Cortex of kidney (tissue), 1 donor: ENCODE measurements at regions not wholly inside any gene's neighbourhood (a gene's known extent, or its start where the extent isn't known, plus 50 kb on each side); places are given as distances from the start of the nearest gene placed in this dataset.
"Not testable (repeated sequence)": the region's sequence is repeated elsewhere in the genome, so short reads cannot be mapped to it uniquely, and the experiment has no call there.

Experiments
- DNase-seq: peaks from one replicate; lab custom pipeline; 2025; lab: John Stamatoyannopoulos, UW

DNA sequence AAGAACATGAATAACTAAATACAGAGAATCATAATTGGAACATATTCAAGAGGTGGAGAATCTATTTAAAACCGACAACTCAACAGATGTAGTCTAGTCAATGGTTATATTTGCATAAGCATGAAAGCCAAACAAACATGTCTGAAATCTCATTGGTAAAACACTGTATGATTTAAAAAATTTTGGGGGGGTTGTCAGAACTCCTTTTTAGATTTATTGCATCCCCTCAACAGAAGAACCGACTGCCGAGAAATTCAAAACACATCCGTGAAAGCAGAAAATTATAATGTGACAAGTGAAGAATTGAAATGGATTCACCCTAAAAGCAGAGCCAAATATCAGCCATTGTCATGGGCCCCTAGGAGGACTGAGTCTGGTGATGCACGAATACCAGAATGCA is 633.4 kb upstream of the KCNMB2 start:
- no peak for DNase-seq

DNA sequence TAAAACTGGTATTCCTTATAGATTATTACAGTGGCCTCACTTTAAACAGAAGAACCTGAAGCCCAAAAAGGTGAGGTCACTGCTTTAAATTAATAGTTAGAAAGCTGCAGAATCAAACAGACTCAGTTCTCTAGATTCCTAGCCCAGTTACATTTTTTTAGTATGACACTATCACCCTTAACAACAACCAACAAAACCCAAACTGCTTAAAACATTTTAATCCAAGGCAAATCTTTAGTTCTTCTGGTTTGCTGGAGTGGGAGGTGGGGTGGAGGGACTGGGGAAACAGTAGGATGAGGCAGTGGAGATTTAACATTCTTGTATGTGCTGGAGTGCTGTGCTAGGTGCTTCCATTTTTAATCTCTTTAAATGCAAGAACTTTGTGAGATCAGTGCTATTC is 631.6 kb upstream of the KCNMB2 start:
- no peak for DNase-seq

DNA sequence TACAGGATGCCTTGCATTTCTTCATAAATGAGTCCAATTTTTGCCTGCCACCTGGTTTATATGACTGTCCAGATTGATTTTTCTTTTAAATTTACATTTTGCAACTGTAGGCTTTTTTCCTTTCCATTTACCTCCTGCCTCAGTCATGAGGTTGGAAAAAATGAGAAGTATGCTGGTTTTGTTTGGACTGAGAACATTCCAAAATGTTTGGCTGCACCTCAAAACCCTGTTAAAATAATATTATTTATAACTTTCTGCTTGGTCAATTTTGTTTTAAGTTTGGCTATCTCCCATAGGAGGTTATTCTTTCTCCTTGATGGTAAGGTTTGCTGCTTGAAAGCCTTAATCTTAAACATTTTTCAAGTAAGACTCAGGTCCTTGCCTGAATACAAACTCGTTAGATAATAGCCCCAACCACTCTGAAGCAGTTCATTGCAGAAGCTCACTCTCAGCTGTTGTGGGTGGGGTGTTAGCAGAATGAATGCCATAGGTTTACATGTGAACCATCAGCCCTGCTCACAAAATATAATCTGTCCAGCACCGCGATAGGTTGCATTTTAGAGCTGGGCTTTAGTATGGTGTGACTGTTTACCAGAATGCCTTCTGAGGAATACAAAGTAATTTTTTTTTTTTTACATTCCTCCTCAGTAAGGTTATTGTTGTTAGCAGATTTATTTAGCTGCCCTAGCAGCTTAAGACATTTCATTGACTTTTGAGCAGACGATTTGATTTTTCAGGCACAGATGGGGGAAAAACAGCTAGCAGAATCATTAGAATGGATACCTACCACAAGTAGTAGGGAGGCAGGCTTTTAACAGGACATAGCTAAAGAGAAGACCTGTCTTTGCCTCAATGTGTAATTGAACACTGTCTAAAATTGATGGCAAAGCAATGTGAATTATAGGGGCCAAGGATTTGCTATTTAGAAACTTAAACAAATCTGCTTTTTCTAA is 630.8 kb upstream of the KCNMB2 start:
- DNase-seq, result no peak

DNA sequence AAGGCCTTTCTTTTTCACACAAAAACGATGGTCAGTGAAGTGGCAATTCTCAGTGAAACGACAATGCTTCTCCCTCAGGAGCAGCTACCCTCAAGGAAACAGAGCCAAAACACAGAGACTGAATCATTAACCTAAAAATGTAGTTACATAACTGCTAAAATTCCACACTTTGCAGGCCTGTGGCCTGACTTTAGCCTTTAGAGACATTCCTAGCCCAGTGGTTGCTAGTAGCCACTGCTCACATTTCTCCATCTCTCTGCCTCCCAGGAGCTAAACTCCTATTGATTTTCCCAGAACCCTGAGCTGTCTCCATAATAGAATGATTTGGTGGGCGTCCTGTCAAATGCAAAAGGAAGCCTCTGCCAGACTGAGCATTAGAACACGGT is 630.1 kb upstream of the KCNMB2 start:
- no peak for DNase-seq

DNA sequence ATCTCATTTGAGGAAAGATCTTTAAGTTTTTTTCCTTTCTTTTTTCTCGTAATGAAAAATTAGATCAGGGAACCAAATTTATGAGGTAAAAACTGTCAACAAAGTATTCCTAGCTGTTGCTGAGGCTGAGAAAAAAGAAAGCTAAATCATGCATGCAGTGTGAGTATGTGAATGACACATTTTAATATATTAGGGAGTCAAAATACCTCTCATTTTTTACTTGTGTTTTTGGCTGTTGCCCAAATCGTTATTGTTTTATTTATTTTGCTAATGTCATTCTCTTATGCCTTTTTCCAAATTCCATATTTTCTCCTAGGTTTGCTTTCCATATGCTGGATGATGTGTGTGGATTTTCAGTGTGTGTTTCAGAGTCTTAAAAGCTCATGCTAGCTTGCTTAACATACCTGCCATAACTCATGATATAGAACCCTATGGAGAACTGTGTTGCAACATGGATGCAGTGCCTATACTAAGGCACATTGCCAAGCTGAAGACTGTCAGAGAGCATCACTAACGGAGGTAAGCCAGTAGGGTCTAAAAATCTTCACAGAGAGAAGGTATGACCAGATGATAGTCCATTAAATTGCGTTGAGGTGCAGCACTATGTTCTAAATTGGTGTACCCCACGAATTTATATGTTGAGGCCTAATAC is 629.5 kb upstream of the KCNMB2 start:
- no peak for DNase-seq

DNA sequence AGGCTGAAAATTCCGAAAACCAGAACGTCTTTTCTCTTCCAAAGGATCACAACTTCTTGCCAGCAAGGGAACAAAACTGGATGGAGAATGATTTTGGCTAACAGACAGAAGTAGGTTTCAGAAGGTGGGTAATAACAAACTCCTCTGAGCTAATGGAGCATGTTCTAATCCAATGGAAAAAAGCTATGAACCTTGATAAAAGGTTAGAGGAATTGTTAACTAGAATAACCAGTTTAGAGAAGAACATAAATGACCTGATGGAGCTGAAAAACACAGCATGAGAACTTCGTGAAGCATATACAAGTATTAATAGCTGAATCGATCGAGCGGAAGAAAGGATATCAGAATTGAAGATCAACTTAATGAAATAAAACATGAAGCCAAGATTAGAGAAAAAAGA is 626.7 kb upstream of the KCNMB2 start:
- DNase-seq, result not testable (repeated sequence)

DNA sequence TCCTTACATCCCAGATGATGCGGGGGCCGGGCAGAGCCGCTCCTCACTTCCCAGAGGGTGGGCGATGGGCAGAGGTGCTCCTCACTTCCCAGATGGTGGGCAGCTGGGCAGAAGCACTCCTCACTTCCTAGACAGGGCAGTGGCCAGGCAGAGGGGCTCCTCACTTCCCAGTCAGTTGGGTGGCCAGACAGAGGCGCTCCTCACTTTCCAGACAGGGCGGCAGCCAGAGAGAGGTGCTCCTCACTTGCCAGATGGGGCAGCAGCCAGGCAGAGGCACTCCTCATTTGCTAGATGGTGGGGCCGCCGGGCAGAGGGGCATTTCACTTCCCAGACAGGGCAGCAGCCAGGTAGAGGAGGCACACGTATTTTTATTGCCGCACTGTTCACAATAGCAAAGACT is 622.0 kb upstream of the KCNMB2 start:
- no peak for DNase-seq

DNA sequence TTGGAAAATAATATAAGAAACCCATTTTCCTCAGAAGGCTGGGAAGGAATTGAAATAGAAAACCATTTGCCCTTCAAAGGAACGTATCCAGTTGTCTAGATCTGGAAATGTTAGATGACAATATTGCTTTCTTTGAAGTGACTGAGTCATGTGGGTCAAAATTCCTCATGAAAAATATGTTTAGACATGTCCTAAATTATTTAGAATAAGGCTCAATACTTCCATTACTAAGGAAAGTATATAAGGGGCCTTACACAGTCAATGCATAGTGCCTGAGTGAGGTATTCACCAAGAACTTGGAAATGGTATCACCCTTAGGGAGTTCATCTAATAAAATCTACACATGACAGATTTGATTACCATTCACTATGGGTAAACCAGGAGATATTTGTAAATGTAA is 619.8 kb upstream of the KCNMB2 start:
- no peak for DNase-seq

DNA sequence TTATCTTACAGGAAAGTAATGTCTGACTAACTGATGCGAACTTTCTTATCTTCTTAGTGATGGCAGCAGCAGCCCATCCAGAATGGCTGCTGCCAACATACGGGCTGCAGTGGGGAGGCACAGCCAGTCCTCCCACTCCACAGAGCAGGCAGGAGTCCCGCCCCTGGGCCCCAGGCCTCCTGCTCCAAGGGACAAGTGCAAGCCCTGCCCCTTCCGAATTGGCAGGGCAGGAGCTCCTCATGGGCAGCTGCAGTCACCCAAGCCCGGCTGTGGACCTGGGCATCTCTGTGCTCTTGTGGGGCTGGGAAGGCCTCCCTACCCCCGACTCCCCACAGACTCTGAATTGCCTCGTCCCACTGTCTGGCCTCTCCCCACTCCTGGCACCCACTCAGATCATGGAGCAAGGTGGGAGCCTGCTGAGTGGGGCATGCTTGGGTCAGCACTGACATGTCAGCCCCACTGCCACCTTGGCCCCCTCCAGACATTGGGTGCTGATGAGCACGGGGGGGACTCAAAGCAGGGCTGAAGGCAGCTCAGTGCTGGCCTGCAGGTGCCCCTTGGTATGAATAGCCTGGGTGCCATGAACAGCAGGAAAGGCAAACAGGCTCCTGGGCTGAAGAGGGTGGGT is 618.9 kb upstream of the KCNMB2 start:
- DNase-seq, result no peak

DNA sequence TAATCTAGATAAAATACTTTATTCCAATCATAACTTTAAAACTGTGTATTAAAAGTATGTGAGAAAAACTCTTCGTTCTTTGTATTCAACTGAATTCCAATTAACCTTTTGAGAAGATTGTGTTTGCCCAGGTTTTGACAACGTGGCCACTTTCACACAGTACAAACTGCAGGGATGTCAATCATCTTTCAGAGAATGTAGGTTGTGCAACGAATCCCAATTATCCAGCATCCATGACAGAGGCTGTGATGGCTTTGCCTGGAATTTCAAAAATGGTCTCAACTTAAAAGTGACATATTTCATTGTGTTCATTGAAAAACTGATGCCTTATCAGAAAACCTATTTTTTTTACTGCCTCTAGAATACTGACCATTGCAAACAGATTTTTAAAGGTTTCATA is 615.1 kb upstream of the KCNMB2 start:
- DNase-seq, result no peak

DNA sequence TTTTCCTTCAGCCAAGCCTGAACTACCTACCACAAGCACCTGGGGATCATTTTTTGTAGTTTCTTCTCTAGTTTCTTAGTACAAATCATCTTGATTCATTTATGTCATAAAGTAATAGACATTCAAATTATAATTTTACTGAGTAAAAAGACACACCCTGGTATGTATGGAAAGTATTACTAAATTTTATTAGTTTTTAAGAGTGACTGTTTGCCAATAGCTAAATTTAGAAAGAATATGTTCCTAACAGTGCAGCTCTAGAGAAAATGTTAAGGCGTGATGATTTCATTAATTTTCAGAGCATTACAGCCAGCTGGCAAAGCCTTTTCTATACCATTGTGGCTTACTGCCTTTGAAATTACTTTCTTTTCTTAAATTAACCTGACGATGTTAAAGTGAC is 612.0 kb upstream of the KCNMB2 start:
- no peak for DNase-seq

DNA sequence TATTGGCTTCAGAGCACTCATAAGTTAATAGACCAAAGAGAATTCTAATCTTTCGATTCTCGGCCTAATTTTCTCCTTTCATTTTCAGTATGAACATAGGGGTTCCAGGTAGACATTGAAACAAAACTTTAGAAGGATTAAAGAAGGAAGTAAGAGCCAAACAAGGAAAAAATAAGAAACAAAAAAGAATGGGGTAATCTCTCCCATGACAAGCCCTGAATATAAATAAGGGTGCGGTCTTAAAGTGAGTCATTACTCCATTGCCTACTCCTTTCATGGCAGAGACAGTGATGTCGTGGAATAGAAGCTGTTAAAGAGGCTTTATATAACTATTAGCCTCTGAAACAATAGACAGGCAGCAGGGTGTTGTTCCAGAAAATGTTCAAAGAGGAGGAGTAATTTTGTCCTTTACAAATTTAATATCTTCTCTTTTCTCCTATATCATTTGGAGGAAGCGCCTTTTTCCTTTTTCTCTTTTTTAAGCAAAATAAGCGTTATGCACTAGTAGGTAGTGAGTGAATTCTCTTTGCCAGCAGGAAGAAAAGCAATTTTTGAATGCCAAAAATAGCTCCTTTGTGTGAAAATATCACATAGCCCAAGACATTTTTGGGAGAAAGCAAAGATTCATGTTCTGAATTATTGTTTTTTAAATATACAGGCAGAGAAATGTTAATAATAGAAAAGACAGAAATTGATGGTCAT is 607.9 kb upstream of the KCNMB2 start:
- no peak for DNase-seq

DNA sequence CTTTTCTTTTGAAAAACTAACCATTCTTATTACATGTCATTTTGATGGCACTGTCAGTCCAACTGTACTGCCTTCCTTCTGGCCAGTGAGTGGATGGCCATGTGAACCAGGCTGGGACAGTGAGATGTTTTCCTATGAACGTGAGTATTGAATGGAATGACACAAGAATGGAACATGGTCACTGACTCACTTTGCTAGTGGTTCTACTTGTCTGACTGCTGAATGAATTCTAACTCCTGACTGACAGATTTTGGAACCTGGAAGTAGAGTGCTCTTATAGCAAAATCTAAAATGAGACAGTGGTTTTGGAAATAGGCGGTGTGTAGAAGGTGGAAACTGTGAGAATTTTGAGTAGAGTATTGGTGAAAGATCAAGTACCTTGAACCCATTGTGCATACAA is 606.9 kb upstream of the KCNMB2 start:
- DNase-seq, result no peak

DNA sequence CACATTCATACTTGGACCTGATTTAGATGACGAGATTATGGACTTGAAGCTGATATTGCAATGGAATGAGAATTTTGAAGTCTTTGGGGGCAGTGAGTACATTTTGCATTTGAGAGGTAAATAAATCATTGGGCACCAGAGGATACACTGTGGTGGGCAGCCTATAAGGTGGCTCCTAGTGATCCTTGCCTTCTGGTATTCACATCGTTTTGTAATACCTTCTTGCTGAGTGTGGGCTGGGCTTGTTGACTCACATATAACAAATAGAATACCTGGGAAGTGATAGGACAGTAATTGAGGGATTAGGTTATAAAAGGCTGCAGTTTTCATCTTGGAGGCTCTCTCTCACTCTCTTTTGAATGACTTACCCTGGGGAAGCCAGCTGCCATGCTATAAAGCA is 605.5 kb upstream of the KCNMB2 start:
- DNase-seq, result no peak

DNA sequence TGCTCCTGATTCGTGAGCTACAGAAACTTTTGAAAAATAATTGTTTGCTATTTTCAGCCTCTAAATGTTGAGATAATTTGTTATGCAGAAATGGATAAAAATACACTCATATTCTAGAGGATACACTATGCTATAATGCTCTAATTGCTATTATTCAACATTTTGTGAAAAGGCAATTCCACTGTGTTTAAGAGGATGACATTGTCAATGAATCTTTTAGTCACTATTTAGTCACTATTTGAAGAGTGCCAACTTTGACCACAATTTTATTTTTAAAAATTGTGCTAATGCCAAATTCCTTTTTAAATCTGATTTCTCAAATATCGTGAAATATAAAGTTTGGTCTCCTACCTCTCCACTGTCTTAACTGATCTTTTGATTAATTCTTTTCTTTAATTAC is 604.9 kb upstream of the KCNMB2 start:
- DNase-seq, result no peak

DNA sequence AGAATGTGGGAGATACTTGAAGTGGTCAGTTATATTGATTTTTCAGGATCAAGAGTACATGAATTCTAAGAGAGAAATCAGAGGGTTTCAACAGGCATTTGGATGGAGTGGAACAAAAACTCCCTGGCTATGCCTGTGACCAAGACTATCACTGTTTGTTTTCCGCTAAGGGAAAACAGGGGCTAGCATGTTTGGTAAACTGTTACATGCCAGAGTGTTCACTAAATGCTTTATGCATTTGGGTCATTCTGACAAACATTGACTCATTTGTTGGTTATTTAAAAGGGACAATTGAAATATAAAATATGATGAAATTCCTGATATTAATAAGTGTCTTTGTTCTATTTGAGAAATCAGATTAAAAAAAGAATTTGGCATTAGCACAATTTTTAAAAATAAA is 603.9 kb upstream of the KCNMB2 start:
- no peak for DNase-seq

DNA sequence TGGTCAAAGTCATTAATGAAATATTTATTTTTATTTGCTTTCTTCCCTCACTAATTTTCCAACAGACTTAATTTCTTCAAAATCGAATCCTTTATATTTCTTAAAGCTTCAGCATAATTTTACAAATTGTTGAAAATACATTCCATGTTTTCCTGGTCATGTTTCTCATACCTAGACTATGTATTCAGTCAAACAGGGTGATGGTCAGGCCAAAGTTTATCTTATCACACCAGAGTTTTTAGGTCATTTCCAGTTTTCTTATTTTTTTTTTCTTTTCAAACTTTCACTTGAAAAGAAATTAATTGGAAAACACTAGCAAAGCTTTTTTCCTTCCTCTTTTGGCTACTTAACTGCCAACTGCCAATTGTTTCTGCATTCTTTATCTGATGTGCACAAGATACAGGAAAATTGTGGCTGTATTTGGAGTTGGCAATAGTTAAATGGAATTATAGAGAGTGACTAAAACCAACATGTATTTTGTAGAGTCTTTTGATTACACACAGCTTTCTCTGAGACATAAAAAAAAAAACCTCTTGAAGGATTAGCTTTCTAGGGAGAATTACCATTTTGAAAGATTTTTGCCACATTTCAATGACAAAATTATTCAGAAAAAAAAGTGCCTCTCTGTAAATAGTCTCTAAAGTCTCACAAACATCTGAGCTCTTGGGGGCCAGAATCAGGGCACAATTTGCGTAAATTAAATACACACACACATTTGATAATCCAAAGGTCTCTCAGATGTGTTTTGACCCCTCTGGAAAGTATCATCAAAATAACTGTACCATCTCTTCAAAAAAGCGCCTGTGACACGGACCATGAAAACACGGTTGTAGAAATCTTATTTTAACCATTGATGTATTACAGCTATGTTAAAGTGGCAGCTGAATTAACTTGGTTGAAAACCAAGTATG is 603.2 kb upstream of the KCNMB2 start:
- no peak for DNase-seq

DNA sequence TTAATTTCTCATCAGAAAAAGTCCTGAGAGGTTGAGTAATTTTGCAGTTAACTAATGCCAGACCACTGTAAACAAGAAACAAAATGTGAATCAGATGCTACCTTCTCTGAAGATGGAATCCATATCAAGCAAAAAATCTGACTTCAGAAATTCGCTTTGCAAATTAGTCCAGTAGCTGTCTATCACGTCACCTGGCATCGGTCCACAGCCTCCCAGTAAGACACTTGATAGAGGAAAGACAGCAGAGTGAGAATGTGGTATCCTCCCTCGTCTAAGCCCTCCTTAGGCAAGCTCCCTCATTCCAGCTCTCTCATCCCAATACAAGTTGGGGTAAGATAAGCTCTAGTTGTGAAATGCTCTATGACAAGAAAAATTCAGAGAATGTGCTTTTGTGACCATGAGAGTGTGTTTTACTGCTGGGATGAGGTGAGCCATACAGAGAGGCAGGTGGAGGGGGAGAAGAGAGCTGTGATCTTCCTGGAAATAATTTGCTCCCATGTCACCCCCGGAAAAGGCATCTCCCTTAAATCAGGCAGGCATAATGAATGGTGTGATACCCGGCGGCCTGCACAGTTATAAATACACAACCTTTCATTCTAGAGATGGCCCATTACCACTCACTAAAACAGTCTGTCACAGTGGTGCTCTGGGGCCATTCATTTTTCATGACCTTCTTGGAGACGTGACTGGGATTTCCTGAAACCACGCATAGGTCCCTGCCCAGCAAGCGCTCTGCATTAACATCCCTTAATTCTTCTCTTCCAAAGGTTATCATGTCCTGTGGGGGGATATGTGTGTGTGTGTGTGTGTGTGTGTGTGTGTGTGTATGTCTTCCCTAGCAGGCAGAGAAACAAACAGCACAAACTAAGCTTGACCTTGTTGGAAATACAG is 602.0 kb upstream of the KCNMB2 start:
- DNase-seq, result no peak

DNA sequence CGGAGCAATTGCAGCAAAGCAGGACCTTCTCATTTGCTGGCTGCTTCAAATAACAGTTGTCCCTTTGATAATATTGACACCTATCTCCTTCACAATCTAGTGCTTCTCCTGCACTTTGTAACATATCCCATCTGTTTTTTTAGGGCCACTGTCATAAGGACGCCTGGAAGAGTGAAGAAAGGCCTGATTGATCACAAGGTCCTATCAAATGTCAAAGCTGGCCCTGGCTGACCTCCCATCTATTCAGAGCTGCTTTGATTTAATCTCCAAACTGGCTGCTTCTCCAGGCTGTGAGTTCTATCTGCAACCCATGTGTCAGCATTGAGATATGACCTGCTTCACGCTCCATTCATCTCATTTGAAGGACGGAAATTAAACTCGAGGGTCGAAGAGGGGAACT is 601.2 kb upstream of the KCNMB2 start:
- DNase-seq, result no peak

DNA sequence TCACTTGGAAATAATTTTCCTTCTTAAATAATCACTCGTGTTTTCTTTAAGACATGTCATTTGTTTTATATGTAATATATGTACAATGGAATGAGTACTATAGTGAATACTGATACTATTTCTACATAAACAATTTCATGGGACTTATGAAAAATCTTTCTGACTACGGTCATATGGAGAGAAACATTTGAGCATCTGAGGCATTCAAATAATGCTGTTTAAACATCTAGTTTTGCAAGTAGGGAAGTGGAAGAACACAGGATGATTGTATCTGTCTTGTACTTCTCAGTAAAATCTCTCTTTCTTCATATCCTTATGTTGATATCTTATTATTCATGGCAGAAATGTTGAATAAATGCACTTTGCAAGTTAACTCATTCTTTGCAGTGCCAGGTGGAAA is 599.5 kb upstream of the KCNMB2 start:
- DNase-seq, result no peak
